Upper lobe of left lung (tissue), 4 donors: ENCODE measurements at regions not wholly inside any gene's neighbourhood (a gene's known extent, or its start where the extent isn't known, plus 50 kb on each side); places are given as distances from the start of the nearest gene placed in this dataset.

Experiments
- POLR2A ChIP-seq, 4 donors: fragments of 450-650 bp; IDR thresholded peaks; one replicate each; pipeline ENCODE4 v1.5.1; 2016 to 2017; ENCODE audit warnings: antibody characterized with exemption in 4 of 4, mild to moderate bottlenecking in 2 of 4
- TF ChIP-seq, protein P1 (sequence below), 6 experiments: fragments of 450-650 bp in 4 of 6; fragments of 200-600 bp in 2 of 6; sonication (generic) in 2 of 6; IDR thresholded peaks; one replicate each; pipeline ENCODE4 v1.5.1; 2016 to 2019; ENCODE audit warnings: antibody characterized with exemption in 6 of 6

DNA sequence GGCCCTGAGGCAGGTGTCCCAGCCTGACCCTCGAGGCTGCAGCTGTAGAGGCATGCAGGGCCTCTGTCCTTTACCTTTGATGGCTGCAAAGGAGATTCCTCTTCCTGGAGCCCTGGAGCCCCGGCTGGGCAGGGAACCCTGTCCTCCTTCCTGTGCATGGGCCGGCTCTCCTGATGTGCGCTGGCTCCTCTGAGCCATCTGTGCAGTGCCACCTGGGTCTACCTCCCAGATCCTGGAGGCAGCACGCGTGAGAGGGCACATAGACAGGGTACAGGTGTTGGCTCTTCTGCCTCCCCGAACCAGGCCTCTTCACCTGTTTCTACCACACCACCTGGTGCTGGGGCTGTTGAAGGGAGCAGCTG lies 115.1 kb downstream of the BEGAIN start:
- no peak for TF ChIP-seq POLR2A (IDR thresholded peaks at IDR 0.05)
- TF ChIP-seq, protein P1, sequence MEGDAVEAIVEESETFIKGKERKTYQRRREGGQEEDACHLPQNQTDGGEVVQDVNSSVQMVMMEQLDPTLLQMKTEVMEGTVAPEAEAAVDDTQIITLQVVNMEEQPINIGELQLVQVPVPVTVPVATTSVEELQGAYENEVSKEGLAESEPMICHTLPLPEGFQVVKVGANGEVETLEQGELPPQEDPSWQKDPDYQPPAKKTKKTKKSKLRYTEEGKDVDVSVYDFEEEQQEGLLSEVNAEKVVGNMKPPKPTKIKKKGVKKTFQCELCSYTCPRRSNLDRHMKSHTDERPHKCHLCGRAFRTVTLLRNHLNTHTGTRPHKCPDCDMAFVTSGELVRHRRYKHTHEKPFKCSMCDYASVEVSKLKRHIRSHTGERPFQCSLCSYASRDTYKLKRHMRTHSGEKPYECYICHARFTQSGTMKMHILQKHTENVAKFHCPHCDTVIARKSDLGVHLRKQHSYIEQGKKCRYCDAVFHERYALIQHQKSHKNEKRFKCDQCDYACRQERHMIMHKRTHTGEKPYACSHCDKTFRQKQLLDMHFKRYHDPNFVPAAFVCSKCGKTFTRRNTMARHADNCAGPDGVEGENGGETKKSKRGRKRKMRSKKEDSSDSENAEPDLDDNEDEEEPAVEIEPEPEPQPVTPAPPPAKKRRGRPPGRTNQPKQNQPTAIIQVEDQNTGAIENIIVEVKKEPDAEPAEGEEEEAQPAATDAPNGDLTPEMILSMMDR (IDR thresholded peaks at IDR 0.05): no peak
